ENCODE measurements at regions not wholly inside any gene's neighbourhood (a gene's known extent, or its start where the extent isn't known, plus 50 kb on each side); places are given as distances from the start of the nearest gene placed in this dataset.
"Not testable (repeated sequence)": the region's sequence is repeated elsewhere in the genome, so short reads cannot be mapped to it uniquely, and the experiment has no call there.

GRCh38 chr15:70245932-70246622 lies 148.4 kb upstream of the TLE3 start:
- DNase-seq (ENCODE audit: low read depth in 4 of 4, low spot score in 3 of 4) = no peak

GRCh38 chr15:70244978-70245542 lies 147.3 kb upstream of the TLE3 start:
- DNase-seq (ENCODE audit: low read depth in 4 of 4, low spot score in 3 of 4) = no peak

- DNase-seq (ENCODE audit: low read depth in 4 of 4, low spot score in 3 of 4) = no peak
Measured at GRCh38 chr15:70243686-70244540, 146.2 kb upstream of the TLE3 start.

GRCh38 chr15:70242951-70243685 lies 145.4 kb upstream of the TLE3 start:
- DNase-seq (ENCODE audit: low read depth in 4 of 4, low spot score in 3 of 4) = no peak

- no peak for DNase-seq (ENCODE audit: low read depth in 4 of 4, low spot score in 3 of 4)
Measured at GRCh38 chr15:70241561-70242320, 144.0 kb upstream of the TLE3 start.

DNA sequence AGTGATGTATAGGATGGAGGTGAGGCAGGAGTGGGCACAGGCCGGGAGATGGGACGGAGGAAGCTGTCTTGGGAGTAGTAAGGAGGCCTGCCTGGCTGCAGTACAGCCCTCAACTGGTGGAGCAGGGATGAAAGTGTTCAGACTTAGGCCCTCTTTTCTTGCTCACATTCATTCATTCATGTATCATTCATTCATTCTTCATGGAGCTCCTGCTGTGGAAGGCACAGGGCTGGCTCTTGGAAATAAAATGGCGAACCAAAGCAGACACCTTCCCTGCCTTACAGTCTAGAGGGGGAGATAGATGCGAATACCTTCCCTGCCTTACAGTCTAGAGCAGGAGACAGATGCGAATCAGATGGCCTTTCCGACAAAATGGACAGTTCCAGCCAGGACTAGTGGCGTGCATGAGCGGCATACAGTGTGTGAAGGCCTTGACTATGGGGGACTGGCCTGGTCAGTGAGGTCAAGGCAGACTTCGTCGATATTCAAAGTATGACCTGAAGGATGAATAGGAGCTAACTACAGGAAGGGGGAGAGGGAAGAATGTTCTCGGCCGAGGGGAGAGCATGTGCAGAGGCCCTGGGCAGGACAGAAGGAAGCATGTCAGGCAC lies 143.2 kb upstream of the TLE3 start:
- no peak for DNase-seq (ENCODE audit: low read depth in 4 of 4, low spot score in 3 of 4)

- DNase-seq (ENCODE audit: low read depth in 4 of 4, low spot score in 3 of 4) = no peak
Measured at GRCh38 chr15:70240082-70240481, 142.4 kb upstream of the TLE3 start.

- DNase-seq (ENCODE audit: low read depth in 4 of 4, low spot score in 3 of 4) = no peak
Measured at GRCh38 chr15:70238917-70239316, 141.2 kb upstream of the TLE3 start.

- no peak for DNase-seq (ENCODE audit: low read depth in 4 of 4, low spot score in 3 of 4)
Measured at GRCh38 chr15:70237626-70238025, 139.9 kb upstream of the TLE3 start.

DNA sequence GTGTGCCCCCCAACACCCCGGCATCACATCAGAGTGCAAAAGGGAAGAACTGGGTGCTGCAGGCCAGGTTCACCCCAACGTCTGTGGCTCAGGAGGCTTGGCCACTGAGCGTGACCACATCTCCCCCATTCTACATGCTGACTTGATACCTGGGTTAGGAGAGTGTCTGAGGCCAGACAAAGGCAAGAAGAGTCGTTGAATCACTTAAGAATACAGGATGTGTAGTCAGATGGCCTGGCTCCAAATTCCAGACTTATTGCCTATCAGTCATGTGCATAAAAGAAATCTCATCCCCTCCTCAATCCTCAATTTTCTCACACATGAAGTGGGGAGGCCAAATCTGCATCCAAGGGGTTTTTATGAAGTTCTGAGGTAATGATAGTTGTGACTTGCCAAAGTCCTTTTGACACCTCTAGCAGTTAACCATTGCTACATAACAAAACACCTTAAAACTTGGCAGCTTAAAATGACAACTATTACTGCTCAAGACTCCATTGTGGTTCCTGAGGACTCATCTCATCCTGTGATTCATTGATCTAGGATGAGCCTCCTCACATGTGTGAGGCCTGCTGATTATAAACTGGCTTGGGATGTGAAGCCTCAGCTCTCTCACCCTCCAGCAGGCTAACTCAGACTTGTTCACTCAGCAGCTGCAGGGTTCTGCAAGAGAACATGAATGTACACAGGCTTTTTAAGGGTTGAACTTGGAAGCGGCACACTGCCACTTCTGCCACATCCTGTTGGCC lies 138.8 kb upstream of the TLE3 start:
- DNase-seq (ENCODE audit: low read depth in 4 of 4, low spot score in 3 of 4) = no peak

- no peak for DNase-seq (ENCODE audit: low read depth in 4 of 4, low spot score in 3 of 4)
Measured at GRCh38 chr15:70235347-70235746, 137.6 kb upstream of the TLE3 start.

DNA sequence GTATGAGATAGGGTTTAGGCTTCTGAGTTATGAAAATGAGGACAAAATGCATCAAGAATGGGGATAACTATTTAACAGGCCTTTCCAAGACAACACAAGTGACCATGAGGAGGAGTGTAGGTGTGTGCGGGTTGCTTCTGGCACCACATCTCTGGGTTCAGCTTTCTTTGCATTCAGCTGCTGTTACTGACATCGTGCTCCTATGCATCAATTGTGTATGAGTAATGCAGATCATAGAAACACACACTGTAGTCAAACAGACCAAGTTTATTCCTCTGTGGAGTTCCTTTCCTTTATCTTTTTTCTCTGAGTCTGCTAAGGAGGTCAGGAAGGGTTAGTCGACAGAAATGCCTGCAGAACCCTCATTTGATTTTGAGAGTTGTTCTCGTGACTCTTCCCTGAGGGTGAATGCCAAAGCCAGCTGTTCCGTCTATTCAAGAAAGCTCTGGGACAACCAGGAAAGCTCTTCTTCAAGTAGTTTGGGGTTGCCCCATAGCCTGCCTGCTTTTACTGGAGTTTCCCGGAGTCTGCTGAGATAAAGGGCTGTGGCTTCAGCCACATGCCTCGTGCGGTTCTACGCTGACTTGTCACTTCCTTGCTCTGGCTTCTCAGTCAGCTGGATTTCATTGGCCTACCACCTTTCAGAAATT lies 136.7 kb upstream of the TLE3 start:
- DNase-seq (ENCODE audit: low read depth in 4 of 4, low spot score in 3 of 4) = no peak

- DNase-seq (ENCODE audit: low read depth in 4 of 4, low spot score in 3 of 4) = no peak
Measured at GRCh38 chr15:70231484-70231883, 133.8 kb upstream of the TLE3 start.

DNA sequence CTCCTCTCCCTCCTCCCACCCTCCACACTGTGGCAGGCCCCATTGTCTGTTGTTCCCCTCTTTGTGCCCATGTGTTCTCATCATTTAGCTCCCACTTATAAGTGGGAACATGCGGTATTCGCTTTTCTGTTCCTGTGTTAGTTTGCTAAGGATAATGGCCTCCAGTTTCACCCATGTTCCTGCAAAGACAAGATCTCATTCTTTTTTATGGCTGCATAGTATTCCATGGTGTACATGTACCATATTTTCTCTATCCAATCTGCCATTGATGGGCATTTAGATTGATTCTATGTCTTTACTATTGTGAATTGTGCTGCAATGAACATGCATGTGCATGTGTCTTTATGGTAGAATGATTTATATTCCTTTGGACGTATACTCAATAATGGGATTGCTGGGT lies 130.2 kb upstream of the TLE3 start:
- DNase-seq (ENCODE audit: low read depth in 4 of 4, low spot score in 3 of 4) = not testable (repeated sequence)

GRCh38 chr15:70227147-70227546 lies 129.4 kb upstream of the TLE3 start:
- DNase-seq (ENCODE audit: low read depth in 4 of 4, low spot score in 3 of 4) = no peak

GRCh38 chr15:70226337-70226980 lies 128.7 kb upstream of the TLE3 start:
- DNase-seq (ENCODE audit: low read depth in 4 of 4, low spot score in 3 of 4) = no peak

DNA sequence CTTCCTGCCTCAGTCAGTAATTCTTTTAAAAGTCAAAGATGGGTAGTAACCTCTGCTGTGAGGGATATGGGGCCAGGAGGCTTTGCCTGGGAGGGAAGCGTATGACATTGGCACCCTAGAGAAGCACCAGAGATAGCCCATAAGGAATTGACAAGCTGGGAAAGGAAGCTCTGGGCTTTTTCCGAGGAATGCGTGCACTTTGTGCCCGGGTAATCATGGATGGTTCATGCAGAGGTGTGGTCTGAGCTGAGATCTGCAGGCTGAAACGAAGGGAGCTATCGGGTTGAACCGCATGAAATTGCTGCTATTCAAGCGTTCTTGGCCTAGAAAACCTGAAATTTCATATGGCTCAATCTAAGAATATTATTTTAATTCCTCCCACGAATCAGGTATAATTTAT lies 127.7 kb upstream of the TLE3 start:
- DNase-seq (ENCODE audit: low read depth in 4 of 4, low spot score in 3 of 4) = no peak

DNA sequence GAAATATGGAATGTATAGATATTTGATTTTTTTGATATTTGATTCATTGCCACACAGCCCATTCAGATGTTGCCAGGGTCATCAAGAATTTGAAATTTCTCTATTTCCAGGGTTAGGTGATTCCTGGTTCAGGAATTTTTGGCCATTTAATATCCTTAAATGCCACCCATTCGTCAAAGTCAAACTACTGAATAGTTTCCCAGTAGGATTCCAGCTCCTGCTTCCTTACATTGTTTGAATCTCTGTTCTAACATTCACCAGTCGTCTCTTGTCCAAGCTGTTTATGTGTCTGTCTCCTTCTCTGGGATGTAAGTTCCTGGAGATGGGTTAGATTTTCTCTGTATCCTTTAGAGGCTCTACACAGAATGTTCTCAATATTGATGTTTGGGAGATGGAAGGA lies 124.9 kb upstream of the TLE3 start:
- DNase-seq (ENCODE audit: low read depth in 4 of 4, low spot score in 3 of 4) = no peak

Measured in right renal pelvis (tissue), 4 donors.